CD4-positive, alpha-beta T cell treated with Interleukin-4 for 4 hours (primary cell): ENCODE measurements at regions not wholly inside any gene's neighbourhood (a gene's known extent, or its start where the extent isn't known, plus 50 kb on each side); places are given as distances from the start of the nearest gene placed in this dataset.
"Not testable (repeated sequence)": the region's sequence is repeated elsewhere in the genome, so short reads cannot be mapped to it uniquely, and the experiment has no call there.

Experiments used
- DNase-seq: peaks from one replicate; pipeline ENCODE4 v3.0.0-alpha.2; 2020

- DNase-seq = no peak
Measured at GRCh38 chr10:14423111-14423744, 92.5 kb upstream of the FRMD4A start.

- no peak for DNase-seq
Measured at GRCh38 chr10:14422431-14422830, 91.7 kb upstream of the FRMD4A start.

GRCh38 chr10:14421941-14422340 is 91.2 kb upstream of the FRMD4A start:
- DNase-seq = no peak

- DNase-seq = not testable (repeated sequence)
Measured at GRCh38 chr10:14417336-14417735, 86.6 kb upstream of the FRMD4A start.

GRCh38 chr10:14416308-14416700 is 85.6 kb upstream of the FRMD4A start:
- DNase-seq = no peak

- DNase-seq = no peak
Measured at GRCh38 chr10:14415676-14416307, 85.1 kb upstream of the FRMD4A start.

- no peak for DNase-seq
Measured at GRCh38 chr10:14414901-14415300, 84.2 kb upstream of the FRMD4A start.

GRCh38 chr10:14413523-14413922 is 82.8 kb upstream of the FRMD4A start:
- DNase-seq = no peak

- no peak for DNase-seq
Measured at GRCh38 chr10:14412624-14413023, 81.9 kb upstream of the FRMD4A start.

- no peak for DNase-seq
Measured at GRCh38 chr10:14409856-14410458, 79.2 kb upstream of the FRMD4A start.

- no peak for DNase-seq
Measured at GRCh38 chr10:14409247-14409646, 78.5 kb upstream of the FRMD4A start.

- DNase-seq = no peak
Measured at GRCh38 chr10:14408139-14408538, 77.4 kb upstream of the FRMD4A start.

- no peak for DNase-seq
Measured at GRCh38 chr10:14407567-14407966, 76.8 kb upstream of the FRMD4A start.

GRCh38 chr10:14405076-14406065 is 74.6 kb upstream of the FRMD4A start:
- DNase-seq = no peak

- DNase-seq = no peak
Measured at GRCh38 chr10:14403881-14404623, 73.3 kb upstream of the FRMD4A start.

GRCh38 chr10:14403359-14403758 is 72.6 kb upstream of the FRMD4A start:
- DNase-seq = no peak

GRCh38 chr10:14399641-14400040 is 68.9 kb upstream of the FRMD4A start:
- DNase-seq = no peak

- no peak for DNase-seq
Measured at GRCh38 chr10:14397066-14397465, 66.3 kb upstream of the FRMD4A start.

- no peak for DNase-seq
Measured at GRCh38 chr10:14396411-14397048, 65.8 kb upstream of the FRMD4A start.

GRCh38 chr10:14394179-14394578 is 63.5 kb upstream of the FRMD4A start:
- DNase-seq = no peak

- no peak for DNase-seq
Measured at GRCh38 chr10:14391342-14391741, 60.6 kb upstream of the FRMD4A start.

- peak; percentile 40 for DNase-seq
Measured at GRCh38 chr10:14389981-14390590, 59.4 kb upstream of the FRMD4A start.
